ENCODE measurements at regions not wholly inside any gene's neighbourhood (a gene's known extent, or its start where the extent isn't known, plus 50 kb on each side); places are given as distances from the start of the nearest gene placed in this dataset.

- TF ChIP-seq CTCF (optimal IDR thresholded peaks at IDR 0.05 in 1 of 3, IDR thresholded peaks at IDR 0.05 in 1 of 3, conservative IDR thresholded peaks at IDR 0.05 in 1 of 3; ENCODE audit: extremely low read depth in 1 of 3, insufficient read depth in 2 of 3, low read length in 3 of 3) (no peak), EZH2 (IDR thresholded peaks at IDR 0.05; ENCODE audit: low read length) (no peak)
Measured at GRCh38 chr2:14257801-14258507, 374.6 kb upstream of the LRATD1 start.
